Sigmoid colon (tissue), 3 donors: ENCODE measurements at regions not wholly inside any gene's neighbourhood (a gene's known extent, or its start where the extent isn't known, plus 50 kb on each side); places are given as distances from the start of the nearest gene placed in this dataset.

Experiments
- CTCF ChIP-seq, 4 experiments: fragments of 450-650 bp in 3 of 4; fragments of 200-600 bp in 1 of 4; IDR thresholded peaks; one replicate each; pipeline ENCODE4 v1.5.1; 2016 to 2019; ENCODE audit warnings: antibody characterized with exemption in 4 of 4, mild to moderate bottlenecking in 3 of 4, moderate library complexity in 2 of 4
- POLR2A ChIP-seq, 2 donors: fragments of 450-650 bp; IDR thresholded peaks; one replicate each; pipeline ENCODE4 v1.6.1; 2016; ENCODE audit warnings: antibody characterized with exemption in 2 of 2, mild to moderate bottlenecking in 2 of 2, moderate library complexity in 2 of 2

- TF ChIP-seq POLR2A (IDR thresholded peaks at IDR 0.05) (no peak), CTCF (IDR thresholded peaks at IDR 0.05) (no peak)
Observed at GRCh38 chr9:91158286-91158685, 203.4 kb downstream of the AUH start.
